IPS-15b (cell line): ENCODE measurements at regions not wholly inside any gene's neighbourhood (a gene's known extent, or its start where the extent isn't known, plus 50 kb on each side); places are given as distances from the start of the nearest gene placed in this dataset.
"Not testable (repeated sequence)": the region's sequence is repeated elsewhere in the genome, so short reads cannot be mapped to it uniquely, and the experiment has no call there.

Source experiments
- H3K27me3 ChIP-seq: one replicate; pipeline ENCODE4 v1.6.1; 2013; ENCODE audit warnings: low read length; ENCODE audit not compliant: control insufficient read depth, insufficient read depth
- H3K36me3 ChIP-seq: one replicate; pipeline ENCODE4 v1.6.1; 2013; ENCODE audit warnings: low read length; ENCODE audit not compliant: control insufficient read depth, insufficient read depth
- H3K4me1 ChIP-seq: one replicate; pipeline ENCODE4 v1.6.1; 2013; ENCODE audit warnings: mild to moderate bottlenecking, low read length; ENCODE audit not compliant: control insufficient read depth, insufficient read depth
- H3K4me3 ChIP-seq: one replicate; pipeline ENCODE4 v1.5.1; 2013; ENCODE audit warnings: low read depth, low read length
- H3K9ac ChIP-seq: one replicate; pipeline ENCODE4 v1.6.1; 2013; ENCODE audit warnings: low read depth, mild to moderate bottlenecking, low read length
- H3K9me3 ChIP-seq: one replicate; pipeline ENCODE4 v1.6.1; 2013; ENCODE audit warnings: mild to moderate bottlenecking, low read length; ENCODE audit not compliant: control insufficient read depth, insufficient read depth

GRCh38 chr3:184498986-184499606 is 62.5 kb upstream of the EPHB3 start:
- Histone ChIP-seq H3K9ac (no peak overlapping the region), H3K36me3 (no peaks in the 10 kb centered on the region), H3K4me1 (no peaks in the 10 kb centered on the region), H3K27me3 (peaks cover 5% of the 10 kb centered on the region), H3K4me3 (no peak overlapping the region), H3K9me3 (no peaks in the 10 kb centered on the region)

- Histone ChIP-seq H3K27me3 (peaks cover 3% of the 10 kb centered on the region), H3K4me3 (no peak overlapping the region), H3K4me1 (no peaks in the 10 kb centered on the region), H3K9ac (no peak overlapping the region), H3K9me3 (no peaks in the 10 kb centered on the region), H3K36me3 (no peaks in the 10 kb centered on the region)
Measured at GRCh38 chr3:184500344-184500923, 61.2 kb upstream of the EPHB3 start.

- H3K4me1 ChIP-seq: no peaks in the 10 kb centered on the region
- no peak overlapping the region for H3K4me3 ChIP-seq
- no peaks in the 10 kb centered on the region for H3K9me3 ChIP-seq
- H3K9ac ChIP-seq: no peak overlapping the region
- peaks cover 3% of the 10 kb centered on the region for H3K27me3 ChIP-seq
- H3K36me3 ChIP-seq: no peaks in the 10 kb centered on the region
Measured at GRCh38 chr3:184502123-184502667, 59.4 kb upstream of the EPHB3 start.

GRCh38 chr3:184502841-184503240 is 58.7 kb upstream of the EPHB3 start:
- H3K36me3 ChIP-seq, H3K4me3 ChIP-seq, H3K4me1 ChIP-seq, H3K27me3 ChIP-seq, H3K9me3 ChIP-seq, H3K9ac ChIP-seq: not testable (repeated sequence)

- H3K9me3 ChIP-seq: no peaks in the 10 kb centered on the region
- peaks cover 6% of the 10 kb centered on the region for H3K27me3 ChIP-seq
Measured at GRCh38 chr3:184503647-184504046, 57.9 kb upstream of the EPHB3 start.

GRCh38 chr3:184505076-184505878 is 56.3 kb upstream of the EPHB3 start:
- Histone ChIP-seq H3K9ac (no peak overlapping the region), H3K36me3 (no peaks in the 10 kb centered on the region), H3K27me3 (peaks cover 6% of the 10 kb centered on the region), H3K9me3 (no peaks in the 10 kb centered on the region), H3K4me1 (peaks cover 6% of the 10 kb centered on the region), H3K4me3 (no peak overlapping the region)

More at GRCh38 chr3:184503647-184504046, 57.9 kb upstream of the EPHB3 start:
- no peaks in the 10 kb centered on the region for H3K36me3 ChIP-seq
- no peak overlapping the region for H3K4me3 ChIP-seq
- no peaks in the 10 kb centered on the region for H3K4me1 ChIP-seq
- H3K9ac ChIP-seq: no peak overlapping the region

- peaks cover 14% of the 10 kb centered on the region for H3K27me3 ChIP-seq
- H3K9ac ChIP-seq: no peak overlapping the region
- H3K4me3 ChIP-seq: no peak overlapping the region
- H3K9me3 ChIP-seq: no peaks in the 10 kb centered on the region
- H3K36me3 ChIP-seq: no peaks in the 10 kb centered on the region
- H3K4me1 ChIP-seq: peaks cover 8% of the 10 kb centered on the region
Measured at GRCh38 chr3:184506561-184506991, 55.0 kb upstream of the EPHB3 start.

- H3K4me1 ChIP-seq: peaks cover 11% of the 10 kb centered on the region
- no peak overlapping the region for H3K4me3 ChIP-seq
- no peaks in the 10 kb centered on the region for H3K9me3 ChIP-seq
- H3K9ac ChIP-seq: no peak overlapping the region
- no peaks in the 10 kb centered on the region for H3K36me3 ChIP-seq
- H3K27me3 ChIP-seq: peaks cover 34% of the 10 kb centered on the region
Measured at GRCh38 chr3:184508938-184509337, 52.6 kb upstream of the EPHB3 start.

GRCh38 chr3:184511741-184512140 is 49.8 kb upstream of the EPHB3 start:
- Histone ChIP-seq H3K9me3 (no peaks in the 10 kb centered on the region), H3K4me1 (peaks cover 11% of the 10 kb centered on the region), H3K9ac (no peak overlapping the region), H3K4me3 (no peak overlapping the region), H3K36me3 (no peaks in the 10 kb centered on the region), H3K27me3 (peaks cover 48% of the 10 kb centered on the region)
